ENCODE measurements at regions not wholly inside any gene's neighbourhood (a gene's known extent, or its start where the extent isn't known, plus 50 kb on each side); places are given as distances from the start of the nearest gene placed in this dataset.
A peak's percentile ranks its signal among the peaks of the same experiment; 100 is the strongest.

DNA sequence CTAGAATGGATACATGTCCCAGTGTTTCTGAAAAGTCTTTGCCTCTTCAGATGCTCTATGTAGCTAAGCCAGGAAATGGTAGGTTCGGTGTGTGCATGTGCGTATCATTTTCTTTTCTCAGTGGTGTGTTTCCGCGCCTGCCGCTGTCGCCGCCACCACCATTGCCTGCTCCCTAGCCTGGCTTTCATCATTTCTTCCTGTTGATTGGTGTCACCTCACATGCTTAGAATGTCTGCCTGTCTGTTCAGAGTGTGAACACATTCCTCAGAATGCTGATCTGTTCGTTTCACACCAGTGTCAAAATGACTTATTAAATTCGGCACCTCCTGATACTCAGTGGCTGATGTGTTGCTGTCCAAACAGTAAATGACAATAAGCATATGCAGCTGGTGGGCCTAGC, 255.2 kb upstream of the SPRED2 start:
- POLR2A ChIA-PET (ENCODE audit: partially characterized antibody), result no interaction called here
- no peak for DNase-seq
- Histone ChIP-seq H3K4me1 (ENCODE audit: insufficient read depth, low read length) (no peaks in the 10 kb centered on the region), H3K4me3 (ENCODE audit: low read length in 2 of 2) (no peak overlapping the region), H3K27me3 (ENCODE audit: insufficient read depth, low read length) (no peaks in the 10 kb centered on the region), H3K27ac (ENCODE audit: low read depth, low read length) (no peak overlapping the region), H3K36me3 (ENCODE audit: insufficient read depth, low read length) (no peaks in the 10 kb centered on the region), H3K9me3 (ENCODE audit: control insufficient read depth in 1 of 2, low read length in 2 of 2) (no peaks in the 10 kb centered on the region)
- H3K36me3 Mint-ChIP-seq, result no peaks in the 10 kb centered on the region
- no peak overlapping the region for H3K4me3 Mint-ChIP-seq
- peaks cover 1 to 4% of the 10 kb centered on the region in 2 donors for H3K27me3 Mint-ChIP-seq
- H3K9me3 Mint-ChIP-seq, result peaks cover 0 to 3% (median 0%) of the 10 kb centered on the region in 8 donors
- intact Hi-C loops (cut with micrococcal nuclease), result no loop called here
- H3K27ac Mint-ChIP-seq, result no peak overlapping the region
- CTCF ChIA-PET (ENCODE audit: partially characterized antibody), result no interaction called here
- no peaks in the 10 kb centered on the region for H3K4me1 Mint-ChIP-seq

DNA sequence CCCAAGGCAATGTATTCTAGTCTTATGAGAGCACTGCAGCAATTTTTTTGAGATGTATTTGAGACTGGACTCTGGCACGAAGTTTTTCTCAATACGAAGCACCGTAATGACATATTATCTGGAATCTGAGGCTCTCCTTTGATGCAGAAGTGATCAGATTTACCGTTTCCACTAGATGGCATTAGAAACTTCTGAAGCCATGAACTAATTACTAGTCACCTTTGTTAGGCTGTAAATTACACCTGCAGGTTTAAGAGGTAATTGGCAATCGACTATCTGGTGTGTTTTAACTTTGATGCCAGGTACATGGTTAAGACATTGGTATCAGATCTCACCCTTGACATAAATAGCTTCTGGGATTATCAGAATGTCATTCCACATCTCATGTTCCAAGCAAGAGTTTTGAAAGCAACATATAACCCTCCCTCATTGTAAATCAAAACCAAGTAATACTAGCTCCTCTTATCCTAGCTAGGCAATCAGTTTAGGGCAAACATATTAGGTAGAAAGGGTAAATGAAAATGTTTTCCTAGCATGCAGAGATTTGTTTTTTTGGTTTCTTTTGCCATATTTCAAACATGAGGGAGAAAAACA, 254.6 kb upstream of the SPRED2 start:
- DNase-seq, result no peak
- no peaks in the 10 kb centered on the region for H3K4me1 Mint-ChIP-seq
- Histone ChIP-seq H3K27me3 (ENCODE audit: insufficient read depth, low read length) (no peaks in the 10 kb centered on the region), H3K4me3 (ENCODE audit: low read length in 2 of 2) (no peak overlapping the region), H3K4me1 (ENCODE audit: insufficient read depth, low read length) (no peaks in the 10 kb centered on the region), H3K36me3 (ENCODE audit: insufficient read depth, low read length) (no peaks in the 10 kb centered on the region), H3K9me3 (ENCODE audit: control insufficient read depth in 1 of 2, low read length in 2 of 2) (no peaks in the 10 kb centered on the region), H3K27ac (ENCODE audit: low read depth, low read length) (no peak overlapping the region)
- no peak overlapping the region for H3K27ac Mint-ChIP-seq
- ChIA-PET POLR2A (ENCODE audit: partially characterized antibody) (no interaction called here), CTCF (ENCODE audit: partially characterized antibody) (no interaction called here)
- peaks cover 0 to 4% (median 0%) of the 10 kb centered on the region in 8 donors for H3K9me3 Mint-ChIP-seq
- no peaks in the 10 kb centered on the region for H3K36me3 Mint-ChIP-seq
- H3K27me3 Mint-ChIP-seq, result peaks cover 1 to 4% of the 10 kb centered on the region in 2 donors
- H3K4me3 Mint-ChIP-seq, result no peak overlapping the region
- intact Hi-C loops (cut with micrococcal nuclease), result no loop called here

DNA sequence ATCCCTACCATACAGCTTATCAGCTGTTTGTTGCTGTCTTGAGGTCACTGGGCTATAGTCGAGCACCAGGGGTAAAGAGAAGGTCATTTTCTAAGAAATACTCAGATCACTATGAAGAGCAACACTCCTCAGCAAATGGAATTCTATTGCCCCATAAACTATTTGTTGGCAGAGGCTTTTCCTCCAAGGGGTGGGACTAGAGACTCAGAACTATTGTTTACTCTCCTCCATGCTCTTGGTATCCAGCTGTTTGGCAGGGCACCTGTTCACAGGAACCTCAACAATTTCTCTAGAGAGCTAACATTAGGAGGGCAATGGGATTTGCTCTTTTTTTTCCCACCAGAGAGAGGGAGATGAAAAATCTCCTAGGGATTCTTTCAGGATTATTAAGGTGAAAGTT, 249.1 kb upstream of the SPRED2 start:
- no peaks in the 10 kb centered on the region for H3K4me1 Mint-ChIP-seq
- POLR2A ChIA-PET (ENCODE audit: partially characterized antibody), result no interaction called here
- Histone ChIP-seq H3K27ac (ENCODE audit: low read depth, low read length) (no peak overlapping the region), H3K36me3 (ENCODE audit: insufficient read depth, low read length) (no peaks in the 10 kb centered on the region), H3K4me1 (ENCODE audit: insufficient read depth, low read length) (no peaks in the 10 kb centered on the region), H3K9me3 (ENCODE audit: control insufficient read depth in 1 of 2, low read length in 2 of 2) (no peaks in the 10 kb centered on the region), H3K27me3 (ENCODE audit: insufficient read depth, low read length) (no peaks in the 10 kb centered on the region), H3K4me3 (ENCODE audit: low read length in 2 of 2) (no peak overlapping the region)
- H3K36me3 Mint-ChIP-seq, result no peaks in the 10 kb centered on the region
- H3K27ac Mint-ChIP-seq, result no peak overlapping the region
- H3K9me3 Mint-ChIP-seq, result peaks cover 0 to 8% (median 2%) of the 10 kb centered on the region in 8 donors
- no peak overlapping the region for H3K4me3 Mint-ChIP-seq
- no peak for DNase-seq
- CTCF ChIA-PET (ENCODE audit: partially characterized antibody), result no interaction called here
- intact Hi-C loops (cut with micrococcal nuclease), result no loop called here
- peaks cover 9% of the 10 kb centered on the region in 2 donors for H3K27me3 Mint-ChIP-seq

DNA sequence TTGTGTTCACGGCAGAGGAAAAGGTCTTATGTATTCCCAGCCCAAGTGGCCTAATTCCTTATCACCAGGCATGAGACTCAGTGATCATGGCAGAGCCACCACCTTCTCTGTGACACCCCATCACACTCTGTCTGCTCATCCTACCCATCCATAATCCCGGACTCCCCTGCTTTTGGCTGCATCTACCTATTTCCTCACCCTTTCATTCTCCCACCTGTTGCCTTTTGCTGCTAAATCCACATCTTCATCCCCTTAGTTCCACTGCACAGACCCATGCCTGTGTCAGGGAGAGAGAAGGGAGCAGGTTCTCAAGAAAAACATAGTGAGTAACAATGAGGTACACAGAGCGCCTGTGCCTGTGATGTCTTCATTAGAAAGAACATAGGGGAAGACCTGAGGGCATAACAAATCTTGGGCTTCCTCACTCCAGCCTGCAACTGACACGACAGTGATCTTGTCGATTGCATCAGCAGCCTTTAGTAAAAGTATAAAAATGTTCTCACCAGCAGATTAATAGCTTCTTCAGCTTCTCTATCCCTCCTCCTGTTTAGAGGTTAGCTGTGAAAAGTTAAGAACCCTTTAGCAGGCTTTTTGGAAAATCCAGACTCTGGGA, 246.5 kb upstream of the SPRED2 start:
- Mint-ChIP-seq H3K4me1 (no peaks in the 10 kb centered on the region), H3K9me3 (peaks cover 3 to 22% (median 7%) of the 10 kb centered on the region in 8 donors), H3K36me3 (no peaks in the 10 kb centered on the region), H3K4me3 (no peak overlapping the region), H3K27me3 (peaks cover 9% of the 10 kb centered on the region in 2 donors), H3K27ac (no peak overlapping the region)
- Histone ChIP-seq H3K9me3 (ENCODE audit: control insufficient read depth in 1 of 2, low read length in 2 of 2) (no peaks in the 10 kb centered on the region), H3K4me3 (ENCODE audit: low read length in 2 of 2) (no peak overlapping the region), H3K27ac (ENCODE audit: low read depth, low read length) (no peak overlapping the region), H3K27me3 (ENCODE audit: insufficient read depth, low read length) (no peaks in the 10 kb centered on the region), H3K4me1 (ENCODE audit: insufficient read depth, low read length) (no peaks in the 10 kb centered on the region), H3K36me3 (ENCODE audit: insufficient read depth, low read length) (no peaks in the 10 kb centered on the region)
- ChIA-PET POLR2A (ENCODE audit: partially characterized antibody) (no interaction called here), CTCF (ENCODE audit: partially characterized antibody) (no interaction called here)
- no peak for DNase-seq
- intact Hi-C loops (cut with micrococcal nuclease), result no loop called here

DNA sequence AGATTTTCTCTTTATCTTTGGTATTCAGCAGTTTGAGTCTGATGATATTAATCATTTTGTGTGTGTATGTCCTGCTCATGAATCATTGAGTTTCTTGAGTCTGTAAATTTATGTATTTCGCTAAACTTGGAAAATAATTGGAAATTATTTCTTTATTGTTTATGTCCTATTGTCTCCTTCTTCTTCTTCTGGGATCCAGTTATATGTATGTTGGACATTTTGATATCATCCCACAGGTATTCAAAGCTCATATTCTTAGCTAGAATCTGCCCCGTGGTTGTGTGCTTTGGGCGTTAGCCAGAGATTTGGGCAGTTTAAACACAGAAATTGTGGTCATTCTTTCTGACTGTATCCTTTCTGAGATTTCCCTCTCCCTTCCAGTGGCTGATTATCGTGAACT, 243.0 kb upstream of the SPRED2 start:
- Mint-ChIP-seq H3K4me1 (no peaks in the 10 kb centered on the region), H3K27ac (no peak overlapping the region), H3K4me3 (no peak overlapping the region), H3K27me3 (peaks cover 9 to 13% of the 10 kb centered on the region in 2 donors), H3K36me3 (no peaks in the 10 kb centered on the region), H3K9me3 (peaks cover 3 to 18% (median 8%) of the 10 kb centered on the region in 8 donors)
- CTCF ChIA-PET (ENCODE audit: partially characterized antibody), result no interaction called here
- no peaks in the 10 kb centered on the region for H3K27me3 ChIP-seq (ENCODE audit: insufficient read depth, low read length)
- no peaks in the 10 kb centered on the region for H3K4me1 ChIP-seq (ENCODE audit: insufficient read depth, low read length)
- H3K9me3 ChIP-seq (ENCODE audit: control insufficient read depth in 1 of 2, low read length in 2 of 2), result no peaks in the 10 kb centered on the region
- no peak overlapping the region for H3K27ac ChIP-seq (ENCODE audit: low read depth, low read length)
- POLR2A ChIA-PET (ENCODE audit: partially characterized antibody), result no interaction called here
- no peaks in the 10 kb centered on the region for H3K36me3 ChIP-seq (ENCODE audit: insufficient read depth, low read length)
- no peak for DNase-seq
- intact Hi-C loops (cut with micrococcal nuclease), result no loop called here
- no peak overlapping the region for H3K4me3 ChIP-seq (ENCODE audit: low read length in 2 of 2)

DNA sequence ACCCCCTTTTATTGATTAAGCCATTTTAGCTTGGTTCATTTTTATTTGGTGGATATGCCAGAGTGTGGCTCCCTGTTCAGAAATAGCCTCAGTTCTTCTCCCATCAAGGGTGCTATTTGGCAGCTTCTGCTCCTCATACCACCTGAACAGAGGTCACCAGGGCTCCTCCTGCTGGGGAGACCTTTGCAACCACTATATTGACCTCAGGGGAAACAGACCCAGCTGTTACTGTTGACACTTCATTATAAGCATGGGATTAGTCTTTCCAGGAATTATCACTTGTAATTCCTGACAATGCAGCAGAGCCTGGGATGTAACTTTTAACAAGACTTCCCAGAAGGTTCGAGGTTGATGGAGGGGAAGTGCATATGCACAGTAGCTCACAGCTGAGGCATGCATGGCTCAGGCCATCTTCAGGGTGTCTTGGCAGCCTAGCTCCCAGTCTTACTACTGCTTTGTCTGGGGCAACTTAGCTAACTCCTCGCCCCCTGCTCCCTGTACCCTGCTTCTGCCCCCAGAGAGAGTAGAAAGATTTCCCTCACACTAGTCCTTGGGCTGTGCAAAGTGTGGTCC, 239.4 kb upstream of the SPRED2 start:
- Histone ChIP-seq H3K36me3 (ENCODE audit: insufficient read depth, low read length) (no peaks in the 10 kb centered on the region), H3K4me1 (ENCODE audit: insufficient read depth, low read length) (no peaks in the 10 kb centered on the region), H3K27ac (ENCODE audit: low read depth, low read length) (no peak overlapping the region), H3K27me3 (ENCODE audit: insufficient read depth, low read length) (no peaks in the 10 kb centered on the region), H3K4me3 (ENCODE audit: low read length in 2 of 2) (no peak overlapping the region), H3K9me3 (ENCODE audit: control insufficient read depth in 1 of 2, low read length in 2 of 2) (no peaks in the 10 kb centered on the region)
- DNase-seq, result no peak
- ChIA-PET POLR2A (ENCODE audit: partially characterized antibody) (no interaction called here), CTCF (ENCODE audit: partially characterized antibody) (no interaction called here)
- Mint-ChIP-seq H3K4me1 (no peaks in the 10 kb centered on the region), H3K27me3 (peaks cover 0 to 4% of the 10 kb centered on the region in 2 donors), H3K4me3 (no peak overlapping the region), H3K9me3 (peaks cover 6 to 40% (median 15%) of the 10 kb centered on the region in 8 donors), H3K36me3 (no peaks in the 10 kb centered on the region), H3K27ac (peak overlapping the region in 1 of 7 donors; percentile 19)
- intact Hi-C loops (cut with micrococcal nuclease), result no loop called here

DNA sequence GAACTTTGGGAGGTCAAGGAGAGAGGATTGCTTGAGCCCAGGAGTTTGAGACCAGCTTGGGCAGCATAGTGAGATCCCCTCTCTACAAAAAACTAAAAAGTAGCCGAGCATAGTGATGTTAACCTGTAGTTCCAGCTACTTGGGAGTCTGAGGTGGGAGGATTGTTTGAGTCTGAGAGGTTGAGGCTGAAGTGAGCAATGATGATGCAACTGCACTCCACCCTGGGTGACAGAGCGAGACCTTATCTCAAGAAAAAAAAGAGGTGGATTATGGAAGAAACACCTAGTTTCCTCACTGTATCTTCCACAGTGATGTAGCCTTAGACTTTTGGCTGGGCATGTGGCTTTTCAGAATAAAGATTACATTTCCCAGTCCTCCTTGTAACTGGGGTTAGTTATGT, 237.2 kb upstream of the SPRED2 start:
- H3K27ac Mint-ChIP-seq, result no peak overlapping the region
- Histone ChIP-seq H3K4me3 (ENCODE audit: low read length in 2 of 2) (no peak overlapping the region), H3K27me3 (ENCODE audit: insufficient read depth, low read length) (no peaks in the 10 kb centered on the region), H3K9me3 (ENCODE audit: control insufficient read depth in 1 of 2, low read length in 2 of 2) (no peaks in the 10 kb centered on the region), H3K36me3 (ENCODE audit: insufficient read depth, low read length) (no peaks in the 10 kb centered on the region), H3K27ac (ENCODE audit: low read depth, low read length) (no peak overlapping the region), H3K4me1 (ENCODE audit: insufficient read depth, low read length) (no peaks in the 10 kb centered on the region)
- intact Hi-C loops (cut with micrococcal nuclease), result no loop called here
- peaks cover 4 to 25% (median 12%) of the 10 kb centered on the region in 8 donors for H3K9me3 Mint-ChIP-seq
- ChIA-PET POLR2A (ENCODE audit: partially characterized antibody) (no interaction called here), CTCF (ENCODE audit: partially characterized antibody) (no interaction called here)
- H3K27me3 Mint-ChIP-seq, result peaks cover 0 to 8% of the 10 kb centered on the region in 2 donors
- no peaks in the 10 kb centered on the region for H3K36me3 Mint-ChIP-seq
- DNase-seq, result no peak
- no peak overlapping the region for H3K4me3 Mint-ChIP-seq
- no peaks in the 10 kb centered on the region for H3K4me1 Mint-ChIP-seq

Data from CD4-positive, alpha-beta memory T cell (primary cell).